ENCODE measurements at regions not wholly inside any gene's neighbourhood (a gene's known extent, or its start where the extent isn't known, plus 50 kb on each side); places are given as distances from the start of the nearest gene placed in this dataset.

- no peak overlapping the region for H2AFZ ChIP-seq (ENCODE audit: low read depth, low read length)
- no peak overlapping the region for H3K4me3 ChIP-seq
- ATAC-seq (no peak), FAIRE-seq (no peak), DNase-seq (ENCODE audit: extremely low read depth in 1 of 4, low spot score in 3 of 4) (no peak)
- no peaks in the 10 kb centered on the region for H3K9me1 ChIP-seq (ENCODE audit: control insufficient read depth, insufficient read depth, low read length)
- no peaks in the 10 kb centered on the region; the same call in 1 of the 2 replicates for H4K20me1 ChIP-seq (replicated peaks; ENCODE audit: control insufficient read depth, insufficient read depth, low read length)
- CTCF ChIA-PET (ENCODE audit: low intra/inter-chr PET ratio): no interaction called here
- H3K79me2 ChIP-seq (ENCODE audit: control insufficient read depth, insufficient read depth, low read length): no peaks in the 10 kb centered on the region
- WGBS (ENCODE audit: insufficient coverage, low coverage, missing lambda C conversion rate): 1% methylated on average over 5 of the region's 5 CpGs
- no peaks in the 10 kb centered on the region for H3K9me3 ChIP-seq (replicated peaks; ENCODE audit: control insufficient read depth, insufficient read depth, low read depth, low read length)
- no peak overlapping the region for H3K9ac ChIP-seq (ENCODE audit: insufficient read depth in 1 of 2, low read depth in 2 of 2, low read length in 2 of 2)
- no peak overlapping the region for H3K27ac ChIP-seq (ENCODE audit: extremely low read depth, low read depth, low read length)
- H3K27me3 ChIP-seq (ENCODE audit: control insufficient read depth in 2 of 2, insufficient read depth in 2 of 2, low read length in 2 of 2): peaks cover 16 to 18% of the 10 kb centered on the region in 2 experiments
- in situ Hi-C loops (cut with MboI) (no loop called here), intact Hi-C loops (cut with micrococcal nuclease) (no loop called here)
- POLR2A ChIA-PET: no interaction called here
- no peaks in the 10 kb centered on the region for H3K36me3 ChIP-seq (ENCODE audit: control insufficient read depth, insufficient read depth, low read length)
- no peaks in the 10 kb centered on the region for H3K4me1 ChIP-seq (replicated peaks in 1 of 2; ENCODE audit: control insufficient read depth in 2 of 2, insufficient read depth in 2 of 2, low read length in 2 of 2)
- H3K4me2 ChIP-seq (ENCODE audit: insufficient read depth, low read length): no peak overlapping the region
- no TSS peak for BruUV-seq (replicated peaks)
- TF ChIP-seq KLF16 (IDR thresholded peaks at IDR 0.05) (no peak), TCF7L2 (IDR thresholded peaks at IDR 0.05; ENCODE audit: low read depth, low read length) (no peak), HDGF (IDR thresholded peaks at IDR 0.05) (no peak), TCF7 (IDR thresholded peaks at IDR 0.05; ENCODE audit: borderline replicate concordance) (no peak), HNRNPH1 (optimal IDR thresholded peaks at IDR 0.05; ENCODE audit: low read depth, low read length) (no peak), SMARCA5 (IDR thresholded peaks at IDR 0.05) (no peak), CXXC5 (CRISPR knock-in tag; IDR thresholded peaks at IDR 0.05) (no peak), HDAC2 (IDR thresholded peaks at IDR 0.05) (no peak), HOMEZ (CRISPR knock-in tag; IDR thresholded peaks at IDR 0.05) (no peak), HMGN3 (IDR thresholded peaks at IDR 0.05; ENCODE audit: borderline replicate concordance, extremely low read depth, insufficient read length, low read depth, low read length) (no peak), ATF7 (IDR thresholded peaks at IDR 0.05) (no peak)
- TF ChIP-seq, protein P1, sequence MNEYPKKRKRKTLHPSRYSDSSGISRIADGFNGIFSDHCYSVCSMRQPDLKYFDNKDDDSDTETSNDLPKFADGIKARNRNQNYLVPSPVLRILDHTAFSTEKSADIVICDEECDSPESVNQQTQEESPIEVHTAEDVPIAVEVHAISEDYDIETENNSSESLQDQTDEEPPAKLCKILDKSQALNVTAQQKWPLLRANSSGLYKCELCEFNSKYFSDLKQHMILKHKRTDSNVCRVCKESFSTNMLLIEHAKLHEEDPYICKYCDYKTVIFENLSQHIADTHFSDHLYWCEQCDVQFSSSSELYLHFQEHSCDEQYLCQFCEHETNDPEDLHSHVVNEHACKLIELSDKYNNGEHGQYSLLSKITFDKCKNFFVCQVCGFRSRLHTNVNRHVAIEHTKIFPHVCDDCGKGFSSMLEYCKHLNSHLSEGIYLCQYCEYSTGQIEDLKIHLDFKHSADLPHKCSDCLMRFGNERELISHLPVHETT (CRISPR knock-in tag; conservative IDR thresholded peaks at IDR 0.05 in 1 of 2, IDR thresholded peaks at IDR 0.05 in 1 of 2): no peak
- TF ChIP-seq, protein P2, sequence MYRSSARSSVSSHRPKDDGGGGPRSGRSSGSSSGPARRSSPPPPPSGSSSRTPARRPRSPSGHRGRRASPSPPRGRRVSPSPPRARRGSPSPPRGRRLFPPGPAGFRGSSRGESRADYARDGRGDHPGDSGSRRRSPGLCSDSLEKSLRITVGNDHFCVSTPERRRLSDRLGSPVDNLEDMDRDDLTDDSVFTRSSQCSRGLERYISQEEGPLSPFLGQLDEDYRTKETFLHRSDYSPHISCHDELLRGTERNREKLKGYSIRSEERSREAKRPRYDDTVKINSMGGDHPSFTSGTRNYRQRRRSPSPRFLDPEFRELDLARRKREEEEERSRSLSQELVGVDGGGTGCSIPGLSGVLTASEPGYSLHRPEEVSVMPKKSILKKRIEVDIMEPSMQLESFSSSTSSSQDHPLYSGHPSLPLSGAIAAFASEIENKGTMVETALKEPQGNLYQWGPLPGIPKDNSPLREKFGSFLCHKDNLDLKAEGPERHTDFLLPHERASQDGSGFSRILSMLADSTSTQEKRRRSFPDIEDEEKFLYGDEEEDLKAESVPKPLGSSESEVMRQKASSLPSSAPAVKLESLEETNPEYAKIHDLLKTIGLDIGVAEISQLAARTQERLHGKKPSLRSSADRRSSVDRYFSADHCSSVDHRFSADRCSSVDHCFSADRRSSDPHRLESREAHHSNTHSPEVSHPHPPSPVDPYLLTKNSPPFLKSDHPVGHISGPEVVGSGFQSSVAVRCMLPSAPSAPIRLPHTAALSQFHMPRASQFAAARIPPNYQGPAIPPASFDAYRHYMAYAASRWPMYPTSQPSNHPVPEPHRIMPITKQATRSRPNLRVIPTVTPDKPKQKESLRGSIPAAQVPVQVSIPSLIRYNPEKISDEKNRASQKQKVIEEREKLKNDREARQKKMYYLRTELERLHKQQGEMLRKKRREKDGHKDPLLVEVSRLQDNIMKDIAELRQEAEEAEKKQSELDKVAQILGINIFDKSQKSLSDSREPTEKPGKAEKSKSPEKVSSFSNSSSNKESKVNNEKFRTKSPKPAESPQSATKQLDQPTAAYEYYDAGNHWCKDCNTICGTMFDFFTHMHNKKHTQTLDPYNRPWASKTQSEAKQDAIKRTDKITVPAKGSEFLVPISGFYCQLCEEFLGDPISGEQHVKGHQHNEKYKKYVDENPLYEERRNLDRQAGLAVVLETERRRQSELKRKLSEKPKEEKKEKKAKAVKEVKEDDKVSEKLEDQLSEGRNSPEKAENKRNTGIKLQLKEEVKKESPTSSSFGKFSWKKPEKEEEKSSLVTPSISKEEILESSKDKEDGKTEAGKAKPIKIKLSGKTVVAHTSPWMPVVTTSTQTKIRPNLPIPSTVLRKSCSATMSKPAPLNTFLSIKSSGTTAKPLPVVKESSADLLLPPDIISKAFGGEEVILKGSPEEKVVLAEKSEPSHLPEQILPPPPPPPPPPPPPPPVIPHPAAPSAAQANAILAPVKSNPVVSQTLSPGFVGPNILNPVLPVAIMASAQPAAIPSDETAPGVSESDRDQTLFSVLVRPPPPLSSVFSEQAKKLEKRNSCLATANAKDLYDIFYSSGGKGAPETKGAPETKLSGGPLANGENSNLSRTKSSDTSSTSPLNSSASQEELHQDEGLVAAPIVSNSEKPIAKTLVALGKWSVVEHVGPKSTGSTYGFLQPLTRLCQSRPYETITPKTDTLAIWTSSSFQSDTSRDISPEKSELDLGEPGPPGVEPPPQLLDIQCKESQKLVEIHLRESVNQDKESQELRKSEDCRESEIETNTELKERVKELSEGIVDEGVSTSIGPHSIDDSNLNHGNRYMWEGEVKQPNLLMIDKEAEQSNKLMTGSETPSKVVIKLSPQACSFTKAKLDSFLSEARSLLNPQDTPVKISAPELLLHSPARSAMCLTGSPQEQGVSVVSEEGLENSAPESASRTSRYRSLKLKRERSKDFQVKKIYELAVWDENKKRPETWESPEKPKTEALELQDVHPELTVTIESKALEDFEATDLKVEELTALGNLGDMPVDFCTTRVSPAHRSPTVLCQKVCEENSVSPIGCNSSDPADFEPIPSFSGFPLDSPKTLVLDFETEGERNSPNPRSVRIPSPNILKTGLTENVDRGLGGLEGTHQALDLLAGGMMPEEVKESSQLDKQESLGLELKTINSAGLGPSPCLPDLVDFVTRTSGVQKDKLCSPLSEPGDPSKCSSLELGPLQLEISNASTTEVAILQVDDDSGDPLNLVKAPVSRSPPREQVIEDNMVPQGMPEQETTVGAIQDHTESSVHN (IDR thresholded peaks at IDR 0.05; ENCODE audit: borderline replicate concordance in 1 of 2, low read depth in 1 of 2): no peak
Measured at GRCh38 chr7:131767591-131767990, 211.2 kb upstream of the PODXL start.
